Tibial nerve (tissue), 4 donors: ENCODE measurements at regions not wholly inside any gene's neighbourhood (a gene's known extent, or its start where the extent isn't known, plus 50 kb on each side); places are given as distances from the start of the nearest gene placed in this dataset.

Experiments
- CTCF ChIP-seq, 5 experiments: fragments of 200-600 bp in 3 of 5; fragments of 450-650 bp in 2 of 5; sonication (generic) in 3 of 5; IDR thresholded peaks; one replicate each; pipeline ENCODE4 v1.5.1; 2016 to 2019; ENCODE audit warnings: antibody characterized with exemption in 5 of 5, mild to moderate bottlenecking in 3 of 5, moderate library complexity in 2 of 5
- EP300 ChIP-seq, 2 donors: sonication (generic); formaldehyde crosslinking; IDR thresholded peaks; one replicate each; pipeline ENCODE4 v1.6.1; 2017; ENCODE audit warnings: antibody characterized with exemption in 2 of 2, mild to moderate bottlenecking in 1 of 2
- POLR2A ChIP-seq, 2 donors: fragments of 450-650 bp; IDR thresholded peaks; one replicate each; pipeline ENCODE4 v1.6.1; 2017; ENCODE audit warnings: antibody characterized with exemption in 2 of 2, mild to moderate bottlenecking in 2 of 2, moderate library complexity in 2 of 2

GRCh38 chr13:31891472-31891871, 140.1 kb upstream of the FRY start:
- TF ChIP-seq POLR2A (IDR thresholded peaks at IDR 0.05) (no peak), CTCF (IDR thresholded peaks at IDR 0.05) (no peak), EP300 (IDR thresholded peaks at IDR 0.05) (no peak)
